Testis (tissue), 2 donors: ENCODE measurements at regions not wholly inside any gene's neighbourhood (a gene's known extent, or its start where the extent isn't known, plus 50 kb on each side); places are given as distances from the start of the nearest gene placed in this dataset.

Experiments
- DNase-seq: peaks from one replicate; pipeline ENCODE4 v3.0.0-alpha.2; 2019
- H3K27ac ChIP-seq, 2 donors: fragments of 200-600 bp; sonication (generic); one replicate each; pipeline ENCODE4 v1.5.1; 2019
- H3K27me3 ChIP-seq: fragments of 200-600 bp; sonication (generic); one replicate; pipeline ENCODE4 v1.5.1; 2019
- H3K36me3 ChIP-seq: fragments of 200-600 bp; sonication (generic); one replicate; pipeline ENCODE4 v1.5.1; 2017; ENCODE audit warnings: low read depth; ENCODE audit errors: missing control alignments
- H3K4me1 ChIP-seq: fragments of 200-600 bp; sonication (generic); one replicate; pipeline ENCODE4 v1.5.1; 2019
- H3K4me3 ChIP-seq, 2 donors: fragments of 200-600 bp; sonication (generic); one replicate each; pipeline ENCODE4 v1.5.1; 2017 to 2019
- H3K9me3 ChIP-seq: fragments of 200-600 bp; sonication (generic); one replicate; pipeline ENCODE4 v1.5.1; 2017
- CTCF ChIP-seq, 3 experiments: fragments of 450-650 bp in 2 of 3; fragments of 200-600 bp in 1 of 3; sonication (generic) in 1 of 3; IDR thresholded peaks; one replicate each; pipeline ENCODE4 v1.5.1; 2016 to 2019; ENCODE audit warnings: antibody characterized with exemption in 3 of 3, mild to moderate bottlenecking in 2 of 3, moderate library complexity in 1 of 3
- POLR2A ChIP-seq: fragments of 450-650 bp; IDR thresholded peaks from one replicate; pipeline ENCODE4 v1.6.1; 2017; ENCODE audit warnings: antibody characterized with exemption, mild to moderate bottlenecking, moderate library complexity
- WGBS, 2 donors: methylation state at CpG; one replicate each; pipeline ENCODE4 v1.1.5; 2018; 5-methylcytosine and 5-hydroxymethylcytosine counted together
- intact Hi-C: fragments of 100-400 bp; cut with DNase I; formaldehyde crosslinking; loops from one replicate; pipeline ENCODE4 v1.15.1; 2023; ENCODE audit warnings: low total_unique reads

DNA sequence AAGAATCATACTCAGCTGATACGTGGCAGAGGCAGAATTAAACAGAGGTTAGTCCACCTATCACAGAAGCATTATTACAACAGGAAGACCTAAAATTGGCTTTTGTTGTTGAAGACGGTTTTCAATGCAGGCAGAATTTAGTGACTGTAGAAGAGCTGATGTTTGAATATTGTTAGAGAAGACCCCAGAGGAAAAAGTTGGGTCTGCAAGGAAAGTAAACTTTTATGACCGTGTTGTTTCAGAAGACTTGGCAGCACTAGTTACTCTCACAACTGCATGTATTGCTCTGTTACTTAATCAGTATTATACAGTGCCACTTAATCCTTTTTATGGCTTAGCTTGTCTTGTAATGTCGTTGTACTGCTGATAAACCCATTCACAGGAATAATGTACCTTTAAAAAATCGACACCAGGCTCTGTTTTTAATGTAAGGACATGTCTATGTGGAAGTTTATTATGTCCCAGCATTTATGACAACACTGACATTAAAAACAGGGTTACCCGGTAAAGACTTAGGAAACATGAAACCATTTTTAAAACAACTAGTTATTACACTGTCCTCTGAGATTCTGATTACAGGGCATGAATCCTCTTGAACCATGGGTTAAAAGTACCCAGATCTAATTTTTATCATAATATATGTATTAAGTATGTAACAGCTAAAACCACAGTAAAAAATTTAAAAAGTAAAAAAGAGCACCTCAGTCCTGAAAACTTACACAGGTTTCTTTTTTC lies 235.4 kb downstream of the TTLL7 start:
- no peaks in the 10 kb centered on the region for H3K36me3 ChIP-seq
- DNase-seq = no peak
- H3K27me3 ChIP-seq = no peaks in the 10 kb centered on the region
- intact Hi-C loops = no loop called here
- no peaks in the 10 kb centered on the region for H3K9me3 ChIP-seq
- H3K27ac ChIP-seq = no peak overlapping the region
- H3K4me3 ChIP-seq = no peak overlapping the region
- 64 to 76% methylated on average over 6 of the region's 6 CpGs for WGBS, 2 donors
- no peaks in the 10 kb centered on the region for H3K4me1 ChIP-seq
- no peak for TF ChIP-seq POLR2A
- TF ChIP-seq CTCF (IDR thresholded peaks at IDR 0.05) = no peak

- no peak for DNase-seq
- TF ChIP-seq POLR2A (no peak), CTCF (IDR thresholded peaks at IDR 0.05) (no peak)
- H3K4me3 ChIP-seq = no peak overlapping the region
Observed at GRCh38 chr1:83762416-83762815, 236.5 kb downstream of the TTLL7 start.

DNA sequence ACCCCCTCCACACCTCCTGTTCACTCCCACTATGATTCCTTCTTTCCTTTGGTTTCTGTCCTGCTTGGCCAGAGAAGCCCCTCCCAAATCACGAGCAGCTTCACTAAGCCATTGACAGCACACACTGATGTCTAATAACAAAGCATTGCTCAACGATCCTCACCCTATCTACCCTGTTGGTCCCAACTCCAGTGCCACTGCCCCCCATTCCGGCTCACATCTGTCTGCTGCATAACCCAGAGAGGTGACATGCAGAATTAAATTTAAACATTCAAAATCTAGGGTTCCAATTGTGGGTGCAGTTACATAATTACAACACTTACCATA lies 236.9 kb downstream of the TTLL7 start:
- Histone ChIP-seq H3K4me3 (no peak overlapping the region), H3K36me3 (no peaks in the 10 kb centered on the region), H3K27me3 (no peaks in the 10 kb centered on the region), H3K27ac (no peak overlapping the region), H3K9me3 (no peaks in the 10 kb centered on the region), H3K4me1 (no peaks in the 10 kb centered on the region)
- WGBS, 2 donors = 48 to 59% methylated on average over 3 of the region's 3 CpGs
- intact Hi-C loops = no loop called here
- TF ChIP-seq POLR2A = no peak
- TF ChIP-seq CTCF (IDR thresholded peaks at IDR 0.05) = no peak
- DNase-seq = no peak

More at GRCh38 chr1:83762416-83762815, 236.5 kb downstream of the TTLL7 start:
- no peaks in the 10 kb centered on the region for H3K9me3 ChIP-seq
- 81 to 83% methylated on average over 5 of the region's 5 CpGs for WGBS, 2 donors
- no peaks in the 10 kb centered on the region for H3K4me1 ChIP-seq
- H3K27me3 ChIP-seq = no peaks in the 10 kb centered on the region
- no peak overlapping the region for H3K27ac ChIP-seq
- no peaks in the 10 kb centered on the region for H3K36me3 ChIP-seq
- intact Hi-C loops = no loop called here

DNA sequence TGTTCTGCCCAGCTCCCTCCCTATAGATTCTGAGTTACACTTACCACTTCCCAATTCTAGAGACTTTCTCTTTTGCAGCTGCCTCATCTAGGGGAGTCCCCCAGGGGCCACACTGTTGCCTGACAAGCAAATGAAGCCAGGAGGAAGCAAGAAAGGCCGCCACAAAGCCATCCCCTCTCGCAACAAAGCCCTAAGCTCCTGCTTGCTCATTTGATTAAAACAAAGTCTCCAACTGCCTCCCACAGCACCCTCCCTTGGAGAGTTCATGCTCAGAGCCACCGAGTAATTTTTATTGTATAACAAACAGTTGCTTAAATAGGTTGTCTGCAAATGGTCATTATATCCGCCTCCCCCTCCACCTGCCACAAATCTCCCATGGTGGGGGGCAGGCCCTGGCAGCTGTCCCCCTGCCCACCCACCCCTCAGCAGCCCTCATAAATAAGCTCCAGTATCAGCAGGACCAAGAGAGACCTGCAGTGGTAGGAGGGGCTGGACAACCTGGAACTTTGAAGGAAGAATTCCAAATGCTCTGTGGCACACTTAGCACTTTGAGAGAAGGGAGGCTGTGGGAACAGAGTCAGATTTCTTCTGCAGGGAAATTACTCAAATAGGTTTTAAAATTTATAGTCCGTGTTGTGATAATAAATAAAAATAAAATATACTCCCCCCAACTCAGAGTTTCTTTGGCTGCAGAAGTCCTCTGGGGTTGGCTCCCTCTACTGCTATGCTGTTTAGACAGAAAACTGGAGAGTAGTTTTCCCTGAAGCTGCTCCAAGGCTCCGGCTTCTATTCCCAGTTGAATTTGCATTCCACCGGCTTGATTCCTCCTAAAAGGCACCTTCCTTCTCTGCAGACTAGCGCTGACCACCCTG lies 237.5 kb downstream of the TTLL7 start:
- TF ChIP-seq CTCF (IDR thresholded peaks at IDR 0.05) = no peak
- TF ChIP-seq POLR2A = no peak
- no peak for DNase-seq
- no peaks in the 10 kb centered on the region for H3K9me3 ChIP-seq

More for the DNA sequence above, 237.5 kb downstream of the TTLL7 start:
- no peak overlapping the region for H3K27ac ChIP-seq
- no peaks in the 10 kb centered on the region for H3K4me1 ChIP-seq
- intact Hi-C loops = no loop called here
- no peaks in the 10 kb centered on the region for H3K27me3 ChIP-seq
- H3K4me3 ChIP-seq = no peak overlapping the region
- no peaks in the 10 kb centered on the region for H3K36me3 ChIP-seq
- WGBS, 2 donors = 45 to 46% methylated on average over 8 of the region's 8 CpGs
